B cell (primary cell): ENCODE measurements at regions not wholly inside any gene's neighbourhood (a gene's known extent, or its start where the extent isn't known, plus 50 kb on each side); places are given as distances from the start of the nearest gene placed in this dataset.

Experiments used
- CTCF ChIP-seq: fragments of 200-600 bp; IDR thresholded peaks from one replicate; pipeline ENCODE4 v1.8.0; 2022; ENCODE audit warnings: antibody characterized with exemption, mild to moderate bottlenecking
- EZH2 ChIP-seq: IDR thresholded peaks from 2 replicates; pipeline ENCODE4 v1.6.1; 2012; ENCODE audit warnings: borderline replicate concordance, low read depth, mild to moderate bottlenecking, moderate library complexity, low read length; ENCODE audit not compliant: insufficient read depth, poor library complexity, severe bottlenecking

DNA sequence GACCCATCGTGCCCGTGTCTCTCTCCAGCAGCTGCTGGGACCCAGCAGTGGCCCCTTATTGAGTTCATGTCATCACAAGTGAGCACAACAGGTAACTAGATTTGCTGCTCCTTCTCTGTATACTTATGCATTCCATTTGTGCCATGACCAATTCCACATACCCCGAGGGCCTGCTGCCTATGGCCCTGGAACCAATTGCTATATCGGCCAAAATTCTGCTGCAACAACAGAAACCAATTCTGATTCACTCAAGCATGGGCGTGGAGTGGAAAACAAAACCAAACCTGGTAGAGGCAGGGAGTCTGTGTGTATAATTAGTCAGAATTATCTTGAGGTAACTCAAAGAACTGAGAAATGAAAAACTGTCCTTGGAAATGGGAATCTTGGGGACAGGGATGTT, 516.6 kb downstream of the EPHB1 start:
- TF ChIP-seq CTCF (no peak), EZH2 (no peak)
